ENCODE measurements at regions not wholly inside any gene's neighbourhood (a gene's known extent, or its start where the extent isn't known, plus 50 kb on each side); places are given as distances from the start of the nearest gene placed in this dataset.

DNA sequence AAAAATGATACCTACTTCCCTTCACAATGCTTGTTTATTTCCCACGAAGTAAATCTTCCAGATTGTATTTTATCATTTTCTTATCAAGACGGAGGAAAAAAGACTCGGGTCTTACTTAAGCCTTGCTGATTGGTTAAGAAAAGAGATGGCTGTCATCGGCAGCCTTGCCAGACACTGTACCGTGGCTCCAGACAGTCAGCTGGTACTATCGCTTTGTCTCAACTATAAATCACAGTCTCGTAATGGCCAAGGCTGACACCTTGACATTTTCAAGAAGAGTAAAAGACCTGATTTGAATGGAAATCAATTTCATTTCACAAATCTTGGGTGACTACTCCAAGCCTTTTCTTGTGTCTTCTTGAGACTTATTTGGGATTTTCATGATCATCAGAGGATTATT, 868.0 kb downstream of the USP25 start:
- no peaks in the 10 kb centered on the region for H3K9me3 ChIP-seq (ENCODE audit: low read depth)
- in situ Hi-C loops (cut with MboI): loop anchor here (25.0 kb wide), 1 partner anchor 510 kb away; no protein-coding TSS in a partner anchor
- no peaks in the 10 kb centered on the region; the same call in 1 of the 2 replicates for H3K9me2 ChIP-seq (ENCODE audit: insufficient read depth)
- H3K36me3 ChIP-seq (ENCODE audit: low read depth): peaks cover 6% of the 10 kb centered on the region; the same call in 1 of the 2 replicates
- no peak overlapping the region for H3K9ac ChIP-seq
- no peaks in the 10 kb centered on the region; the same call in 1 of the 2 replicates for H3F3A ChIP-seq (ENCODE audit: insufficient read depth)
- no peak for TF ChIP-seq EZH2phosphoT487 (IDR thresholded peaks at IDR 0.05; ENCODE audit: insufficient read depth, low read depth)
- TF ChIP-seq EZH2 (IDR thresholded peaks at IDR 0.05; ENCODE audit: insufficient read depth, poor library complexity, severe bottlenecking): no peak
- H2AFZ ChIP-seq: no peak overlapping the region
- no peak overlapping the region for H3K4me2 ChIP-seq (ENCODE audit: unreplicated experiment)
- H3K27me3 ChIP-seq (replicated peaks; ENCODE audit: insufficient read depth): no peaks in the 10 kb centered on the region
- H3K27ac ChIP-seq: no peak overlapping the region
- no peak for DNase-seq
- no peaks in the 10 kb centered on the region for H3K79me2 ChIP-seq (ENCODE audit: insufficient read depth)
- H3K4me3 ChIP-seq: no peak overlapping the region
- no peaks in the 10 kb centered on the region for H4K20me1 ChIP-seq (ENCODE audit: insufficient read depth)
- H3K4me1 ChIP-seq (ENCODE audit: insufficient read depth): no peaks in the 10 kb centered on the region
- 71 to 78% methylated on average over 7 of the region's 7 CpGs for WGBS, 2 experiments (ENCODE audit: low coverage in 1 of 2, low lambda C conversion rate in 2 of 2, missing lambda C conversion rate in 2 of 2)

DNA sequence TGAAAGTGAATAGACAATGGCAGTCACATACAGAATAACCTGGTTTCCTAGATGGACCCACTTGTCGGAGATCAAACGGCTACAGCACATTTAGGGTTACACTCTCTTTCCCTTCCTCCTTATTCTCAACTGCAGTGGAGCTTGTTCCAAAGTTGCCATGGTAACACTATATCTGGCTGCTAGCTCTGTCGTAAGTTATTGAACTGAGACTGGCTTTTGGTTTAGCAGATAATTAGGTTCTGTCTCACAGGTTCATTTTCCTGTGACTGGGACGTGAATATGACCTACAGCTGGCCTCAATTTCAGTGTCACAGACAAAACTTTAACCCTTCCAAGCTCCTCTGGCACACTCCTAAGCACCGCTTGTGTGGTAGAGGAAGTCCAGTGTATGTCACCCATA, 875.8 kb downstream of the USP25 start:
- H3K4me2 ChIP-seq (ENCODE audit: unreplicated experiment): no peak overlapping the region
- no peak overlapping the region for H3K9ac ChIP-seq
- no peaks in the 10 kb centered on the region for H3K9me3 ChIP-seq (ENCODE audit: low read depth)
- TF ChIP-seq EZH2 (IDR thresholded peaks at IDR 0.05; ENCODE audit: insufficient read depth, poor library complexity, severe bottlenecking) (no peak), EZH2phosphoT487 (IDR thresholded peaks at IDR 0.05; ENCODE audit: insufficient read depth, low read depth) (no peak)
- no peak for DNase-seq
- in situ Hi-C loops (cut with MboI): no loop called here
- no peaks in the 10 kb centered on the region for H4K20me1 ChIP-seq (ENCODE audit: insufficient read depth)
- no peaks in the 10 kb centered on the region for H3F3A ChIP-seq (ENCODE audit: insufficient read depth)
- H3K27me3 ChIP-seq (replicated peaks; ENCODE audit: insufficient read depth): no peaks in the 10 kb centered on the region
- H3K4me1 ChIP-seq (ENCODE audit: insufficient read depth): no peaks in the 10 kb centered on the region
- no peaks in the 10 kb centered on the region for H3K36me3 ChIP-seq (ENCODE audit: low read depth)
- H3K79me2 ChIP-seq (ENCODE audit: insufficient read depth): no peaks in the 10 kb centered on the region
- H3K27ac ChIP-seq: no peak overlapping the region
- 69% methylated on average over 5 of the region's 5 CpGs for WGBS, 2 experiments (ENCODE audit: low coverage in 1 of 2, low lambda C conversion rate in 2 of 2, missing lambda C conversion rate in 2 of 2)
- no peaks in the 10 kb centered on the region for H3K9me2 ChIP-seq (ENCODE audit: insufficient read depth)
- no peak overlapping the region for H2AFZ ChIP-seq
- no peak overlapping the region for H3K4me3 ChIP-seq

DNA sequence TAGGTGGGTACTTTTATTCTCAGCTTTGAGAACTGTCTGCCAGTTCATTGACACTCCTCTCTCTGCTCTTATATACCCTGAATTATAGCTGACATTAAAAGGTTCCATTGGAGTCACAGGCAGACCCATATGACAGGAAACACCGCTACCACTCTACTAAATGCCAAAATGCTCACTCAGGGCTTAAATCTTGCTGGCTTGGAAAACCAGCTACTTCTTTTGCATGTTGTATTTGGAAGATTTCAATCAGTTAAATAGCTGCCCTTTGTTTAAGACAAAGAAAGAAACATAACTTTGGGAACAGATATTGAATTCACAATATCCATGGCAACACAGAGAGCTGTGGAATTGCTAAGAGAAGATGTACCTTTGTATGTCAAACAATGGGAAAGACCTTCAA, 876.5 kb downstream of the USP25 start:
- no peak overlapping the region for H3K4me2 ChIP-seq (ENCODE audit: unreplicated experiment)
- no peaks in the 10 kb centered on the region for H3K27me3 ChIP-seq (replicated peaks; ENCODE audit: insufficient read depth)
- WGBS, 2 experiments (ENCODE audit: low coverage in 1 of 2, low lambda C conversion rate in 2 of 2, missing lambda C conversion rate in 2 of 2): 100% methylated on average over 1 of the region's 1 CpG
- no peaks in the 10 kb centered on the region for H3K4me1 ChIP-seq (ENCODE audit: insufficient read depth)
- no peak overlapping the region for H3K9ac ChIP-seq
- H3K27ac ChIP-seq: no peak overlapping the region
- H3K4me3 ChIP-seq: no peak overlapping the region
- H3K36me3 ChIP-seq (ENCODE audit: low read depth): no peaks in the 10 kb centered on the region
- no peaks in the 10 kb centered on the region for H3F3A ChIP-seq (ENCODE audit: insufficient read depth)
- TF ChIP-seq EZH2phosphoT487 (IDR thresholded peaks at IDR 0.05; ENCODE audit: insufficient read depth, low read depth) (no peak), EZH2 (IDR thresholded peaks at IDR 0.05; ENCODE audit: insufficient read depth, poor library complexity, severe bottlenecking) (no peak)
- in situ Hi-C loops (cut with MboI): no loop called here
- H3K9me2 ChIP-seq (ENCODE audit: insufficient read depth): no peaks in the 10 kb centered on the region
- no peaks in the 10 kb centered on the region for H3K9me3 ChIP-seq (ENCODE audit: low read depth)
- no peaks in the 10 kb centered on the region for H4K20me1 ChIP-seq (ENCODE audit: insufficient read depth)
- no peaks in the 10 kb centered on the region for H3K79me2 ChIP-seq (ENCODE audit: insufficient read depth)
- DNase-seq: no peak
- no peak overlapping the region for H2AFZ ChIP-seq

DNA sequence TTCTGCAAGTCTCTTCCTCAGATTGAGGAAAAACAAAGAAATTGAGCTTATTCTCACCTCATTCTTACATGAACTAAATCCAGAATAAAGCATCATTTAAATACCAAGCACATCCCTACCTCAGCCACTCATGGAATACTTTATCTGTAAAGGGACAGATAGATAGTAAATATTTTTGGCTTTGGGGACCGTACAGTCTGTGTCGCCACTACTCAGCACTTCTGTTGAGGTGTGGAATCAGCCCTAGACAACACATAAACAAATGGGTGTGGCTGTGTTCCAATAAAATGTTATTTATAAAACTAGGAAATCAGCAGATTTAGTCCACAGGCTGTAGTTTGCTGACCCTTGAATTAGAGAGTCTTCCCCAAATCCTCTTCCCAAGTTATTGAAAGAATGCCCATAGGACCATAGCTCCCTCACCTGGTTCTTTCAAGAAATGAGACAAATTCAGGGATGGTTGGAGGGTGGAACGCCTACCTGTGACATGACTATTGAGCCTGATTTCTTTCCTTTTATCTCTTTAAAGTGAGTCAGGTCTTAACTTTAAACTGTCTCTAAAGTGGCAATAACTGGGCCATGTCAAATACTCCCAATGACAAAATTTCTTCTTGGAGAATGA, 878.5 kb downstream of the USP25 start:
- H2AFZ ChIP-seq: no peak overlapping the region
- no peak overlapping the region for H3K4me3 ChIP-seq
- WGBS, 2 experiments (ENCODE audit: low coverage in 1 of 2, low lambda C conversion rate in 2 of 2, missing lambda C conversion rate in 2 of 2): 97 to 100% methylated on average over 3 of the region's 3 CpGs
- H3K27ac ChIP-seq: no peak overlapping the region
- TF ChIP-seq EZH2 (IDR thresholded peaks at IDR 0.05; ENCODE audit: insufficient read depth, poor library complexity, severe bottlenecking) (no peak), EZH2phosphoT487 (IDR thresholded peaks at IDR 0.05; ENCODE audit: insufficient read depth, low read depth) (no peak)
- no peak overlapping the region for H3K4me2 ChIP-seq (ENCODE audit: unreplicated experiment)
- H3K9ac ChIP-seq: no peak overlapping the region
- H4K20me1 ChIP-seq (ENCODE audit: insufficient read depth): no peaks in the 10 kb centered on the region
- no peaks in the 10 kb centered on the region for H3K9me2 ChIP-seq (ENCODE audit: insufficient read depth)
- H3K4me1 ChIP-seq (ENCODE audit: insufficient read depth): no peaks in the 10 kb centered on the region
- no peak for DNase-seq
- no peaks in the 10 kb centered on the region for H3F3A ChIP-seq (ENCODE audit: insufficient read depth)
- no peaks in the 10 kb centered on the region for H3K27me3 ChIP-seq (replicated peaks; ENCODE audit: insufficient read depth)
- in situ Hi-C loops (cut with MboI): no loop called here
- no peaks in the 10 kb centered on the region for H3K36me3 ChIP-seq (ENCODE audit: low read depth)
- no peaks in the 10 kb centered on the region for H3K79me2 ChIP-seq (ENCODE audit: insufficient read depth)
- no peaks in the 10 kb centered on the region for H3K9me3 ChIP-seq (ENCODE audit: low read depth)

All from GM23248 (cell line).